ENCODE measurements at regions not wholly inside any gene's neighbourhood (a gene's known extent, or its start where the extent isn't known, plus 50 kb on each side); places are given as distances from the start of the nearest gene placed in this dataset.

- TF ChIP-seq ZNF709 (CRISPR knock-in tag; IDR thresholded peaks at IDR 0.05), result no peak
- TF ChIP-seq ZNF260 (CRISPR knock-in tag; IDR thresholded peaks at IDR 0.05; ENCODE audit: borderline replicate concordance, low read depth), result no peak
Measured at GRCh38 chr15:97129674-97130073, 799.2 kb downstream of the NR2F2 start (continued).

DNA sequence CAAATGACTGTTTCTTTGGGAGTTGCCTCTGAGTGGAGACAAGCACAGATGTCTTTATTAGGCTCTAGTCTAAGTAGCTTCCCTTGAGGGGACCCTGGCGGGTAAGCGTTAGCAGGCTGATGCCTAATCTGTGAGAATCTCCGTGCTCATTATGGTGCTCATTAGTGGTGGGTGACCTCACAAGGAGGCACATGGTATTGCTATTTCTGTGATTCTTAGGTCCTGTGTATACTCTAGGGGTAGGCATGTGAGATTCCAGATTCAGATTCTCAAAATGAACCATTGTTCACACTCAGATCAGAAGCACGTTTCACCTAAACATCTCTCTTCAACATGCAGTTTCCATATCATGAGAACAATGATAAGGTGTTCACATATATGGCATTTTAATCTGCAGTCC, 809.7 kb downstream of the NR2F2 start:
- Histone ChIP-seq H3K4me3 (replicated peaks in 1 of 3; ENCODE audit: insufficient read depth in 1 of 3, low read depth in 2 of 3, low read length in 3 of 3) (no peak overlapping the region), H3K27me3 (ENCODE audit: control insufficient read depth in 1 of 2, insufficient read depth in 2 of 2, low read length in 2 of 2) (no peaks in the 10 kb centered on the region), H3K9me3 (ENCODE audit: low read length) (peaks cover 81% of the 10 kb centered on the region), H3K27ac (ENCODE audit: extremely low read length, insufficient read depth, low read length) (no peak overlapping the region), H3K36me3 (replicated peaks in 1 of 2; ENCODE audit: control insufficient read depth in 1 of 2, insufficient read depth in 2 of 2, low read length in 2 of 2) (no peaks in the 10 kb centered on the region), H3K4me1 (ENCODE audit: insufficient read depth, low read length) (no peaks in the 10 kb centered on the region), H3K4me2 (ENCODE audit: low read depth, low read length) (no peak overlapping the region), H4K20me1 (ENCODE audit: insufficient read depth, low read length) (no peaks in the 10 kb centered on the region), H2AFZ (ENCODE audit: low read length) (no peak overlapping the region), H3K9ac (ENCODE audit: insufficient read depth, low read depth, low read length) (no peak overlapping the region), H3K79me2 (ENCODE audit: insufficient read depth, low read length) (no peaks in the 10 kb centered on the region)
- intact Hi-C loops (cut with micrococcal nuclease; ENCODE audit: unreplicated experiment), result no loop called here
- in situ Hi-C loops (cut with HindIII; ENCODE audit: extremely low pct_ligation_motif_present, low pct_unique_long_range_greater_than_20kb), result no loop called here
- POLR2A ChIA-PET, result no interaction called here
- ATAC-seq (no peak), FAIRE-seq (no peak), DNase-seq (ENCODE audit: low spot score) (no peak)
- 0% methylated on average over 4 of the region's 4 CpGs for WGBS (ENCODE audit: low lambda C conversion rate)
- TF ChIP-seq SMARCE1 (IDR thresholded peaks at IDR 0.05; ENCODE audit: borderline replicate concordance) (no peak), HNRNPL (IDR thresholded peaks at IDR 0.05; ENCODE audit: low read depth, low read length) (no peak), TBX3 (IDR thresholded peaks at IDR 0.05; ENCODE audit: borderline replicate concordance) (no peak), KDM1A (CRISPR knock-in tag; IDR thresholded peaks at IDR 0.05) (no peak), DDIT3 (CRISPR knock-in tag; IDR thresholded peaks at IDR 0.05) (no peak), ZNF776 (CRISPR knock-in tag; IDR thresholded peaks at IDR 0.05) (no peak), TGIF2 (CRISPR knock-in tag; IDR thresholded peaks at IDR 0.05) (no peak)
- TF ChIP-seq, protein P1, sequence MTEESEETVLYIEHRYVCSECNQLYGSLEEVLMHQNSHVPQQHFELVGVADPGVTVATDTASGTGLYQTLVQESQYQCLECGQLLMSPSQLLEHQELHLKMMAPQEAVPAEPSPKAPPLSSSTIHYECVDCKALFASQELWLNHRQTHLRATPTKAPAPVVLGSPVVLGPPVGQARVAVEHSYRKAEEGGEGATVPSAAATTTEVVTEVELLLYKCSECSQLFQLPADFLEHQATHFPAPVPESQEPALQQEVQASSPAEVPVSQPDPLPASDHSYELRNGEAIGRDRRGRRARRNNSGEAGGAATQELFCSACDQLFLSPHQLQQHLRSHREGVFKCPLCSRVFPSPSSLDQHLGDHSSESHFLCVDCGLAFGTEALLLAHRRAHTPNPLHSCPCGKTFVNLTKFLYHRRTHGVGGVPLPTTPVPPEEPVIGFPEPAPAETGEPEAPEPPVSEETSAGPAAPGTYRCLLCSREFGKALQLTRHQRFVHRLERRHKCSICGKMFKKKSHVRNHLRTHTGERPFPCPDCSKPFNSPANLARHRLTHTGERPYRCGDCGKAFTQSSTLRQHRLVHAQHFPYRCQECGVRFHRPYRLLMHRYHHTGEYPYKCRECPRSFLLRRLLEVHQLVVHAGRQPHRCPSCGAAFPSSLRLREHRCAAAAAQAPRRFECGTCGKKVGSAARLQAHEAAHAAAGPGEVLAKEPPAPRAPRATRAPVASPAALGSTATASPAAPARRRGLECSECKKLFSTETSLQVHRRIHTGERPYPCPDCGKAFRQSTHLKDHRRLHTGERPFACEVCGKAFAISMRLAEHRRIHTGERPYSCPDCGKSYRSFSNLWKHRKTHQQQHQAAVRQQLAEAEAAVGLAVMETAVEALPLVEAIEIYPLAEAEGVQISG (CRISPR knock-in tag; IDR thresholded peaks at IDR 0.05), result no peak
- BruUV-seq (replicated peaks), result no TSS peak
- CTCF ChIA-PET (ENCODE audit: low intra/inter-chr PET ratio, low total read pairs), result no interaction called here

Data from HepG2 (cell line).